ENCODE measurements at regions not wholly inside any gene's neighbourhood (a gene's known extent, or its start where the extent isn't known, plus 50 kb on each side); places are given as distances from the start of the nearest gene placed in this dataset.
"Not testable (repeated sequence)": the region's sequence is repeated elsewhere in the genome, so short reads cannot be mapped to it uniquely, and the experiment has no call there.

GRCh38 chr12:105523164-105524057, 192.9 kb downstream of the C12orf75 start:
- TF ChIP-seq CTCF (IDR thresholded peaks at IDR 0.05; ENCODE audit: insufficient read depth, low read length, poor library complexity, severe bottlenecking), result no peak
- H3K36me3 ChIP-seq (ENCODE audit: control insufficient read depth, insufficient read depth, low read length), result no peaks in the 10 kb centered on the region
- DNase-seq (ENCODE audit: extremely low read depth, insufficient read length), result no peak
- no peaks in the 10 kb centered on the region; the same call in 1 of the 2 replicates for H3K27me3 ChIP-seq (replicated peaks; ENCODE audit: control insufficient read depth, insufficient read depth, low read length)
- H3K4me3 ChIP-seq (replicated peaks; ENCODE audit: low read depth, low read length), result no peak overlapping the region

GRCh38 chr12:105524961-105525360, 194.5 kb downstream of the C12orf75 start:
- Histone ChIP-seq H3K27me3 (replicated peaks; ENCODE audit: control insufficient read depth, insufficient read depth, low read length) (no peaks in the 10 kb centered on the region; the same call in 1 of the 2 replicates), H3K4me3 (replicated peaks; ENCODE audit: low read depth, low read length) (no peak overlapping the region), H3K36me3 (ENCODE audit: control insufficient read depth, insufficient read depth, low read length) (no peaks in the 10 kb centered on the region)
- no peak for TF ChIP-seq CTCF (IDR thresholded peaks at IDR 0.05; ENCODE audit: insufficient read depth, low read length, poor library complexity, severe bottlenecking)
- no peak for DNase-seq (ENCODE audit: extremely low read depth, insufficient read length)

- no peak for DNase-seq (ENCODE audit: extremely low read depth, insufficient read length)
- TF ChIP-seq CTCF (IDR thresholded peaks at IDR 0.05; ENCODE audit: insufficient read depth, low read length, poor library complexity, severe bottlenecking), result no peak
- Histone ChIP-seq H3K4me3 (replicated peaks; ENCODE audit: low read depth, low read length) (no peak overlapping the region), H3K36me3 (ENCODE audit: control insufficient read depth, insufficient read depth, low read length) (no peaks in the 10 kb centered on the region), H3K27me3 (replicated peaks; ENCODE audit: control insufficient read depth, insufficient read depth, low read length) (no peaks in the 10 kb centered on the region)
These were observed 203.6 kb downstream of the C12orf75 start for GRCh38 chr12:105534068-105534467.

GRCh38 chr12:105535033-105535432, 204.5 kb downstream of the C12orf75 start:
- DNase-seq (ENCODE audit: extremely low read depth, insufficient read length); H3K36me3 ChIP-seq (ENCODE audit: control insufficient read depth, insufficient read depth, low read length); H3K27me3 ChIP-seq (replicated peaks; ENCODE audit: control insufficient read depth, insufficient read depth, low read length): not testable (repeated sequence)

GRCh38 chr12:105538880-105539279, 208.4 kb downstream of the C12orf75 start:
- no peak overlapping the region for H3K4me3 ChIP-seq (replicated peaks; ENCODE audit: low read depth, low read length)
- no peak for DNase-seq (ENCODE audit: extremely low read depth, insufficient read length)
- TF ChIP-seq CTCF (IDR thresholded peaks at IDR 0.05; ENCODE audit: insufficient read depth, low read length, poor library complexity, severe bottlenecking), result no peak
- no peaks in the 10 kb centered on the region for H3K36me3 ChIP-seq (ENCODE audit: control insufficient read depth, insufficient read depth, low read length)
- H3K27me3 ChIP-seq (replicated peaks; ENCODE audit: control insufficient read depth, insufficient read depth, low read length), result no peaks in the 10 kb centered on the region

More at GRCh38 chr12:105535033-105535432, 204.5 kb downstream of the C12orf75 start:
- not testable (repeated sequence) for H3K4me3 ChIP-seq (replicated peaks; ENCODE audit: low read depth, low read length)

GRCh38 chr12:105539735-105540134, 209.2 kb downstream of the C12orf75 start:
- DNase-seq (ENCODE audit: extremely low read depth, insufficient read length), result no peak

More at GRCh38 chr12:105539735-105540134, 209.2 kb downstream of the C12orf75 start:
- no peak for TF ChIP-seq CTCF (IDR thresholded peaks at IDR 0.05; ENCODE audit: insufficient read depth, low read length, poor library complexity, severe bottlenecking)
- H3K36me3 ChIP-seq (ENCODE audit: control insufficient read depth, insufficient read depth, low read length), result no peaks in the 10 kb centered on the region
- H3K4me3 ChIP-seq (replicated peaks; ENCODE audit: low read depth, low read length), result no peak overlapping the region
- no peaks in the 10 kb centered on the region for H3K27me3 ChIP-seq (replicated peaks; ENCODE audit: control insufficient read depth, insufficient read depth, low read length)
